Large intestine (tissue), 3 donors: ENCODE measurements at regions not wholly inside any gene's neighbourhood (a gene's known extent, or its start where the extent isn't known, plus 50 kb on each side); places are given as distances from the start of the nearest gene placed in this dataset.
"Not testable (repeated sequence)": the region's sequence is repeated elsewhere in the genome, so short reads cannot be mapped to it uniquely, and the experiment has no call there.

Experiments
- DNase-seq, 2 donors: peaks; one replicate each; pipeline versions ENCODE4 v3.0.0 to v3.0.0-alpha.2; 2013
- H3K27ac ChIP-seq: one replicate; pipeline ENCODE4 v1.5.1; 2013; ENCODE audit warnings: low read length
- H3K27me3 ChIP-seq: 2 replicates; pipeline ENCODE4 v1.6.1; 2013; ENCODE audit warnings: low read length; ENCODE audit not compliant: control insufficient read depth, insufficient read depth
- H3K36me3 ChIP-seq: 2 replicates; pipeline ENCODE4 v1.6.1; 2013; ENCODE audit warnings: low read length; ENCODE audit not compliant: control insufficient read depth, insufficient read depth
- H3K4me1 ChIP-seq: one replicate; pipeline ENCODE4 v1.6.1; 2013; ENCODE audit warnings: low read length; ENCODE audit not compliant: control insufficient read depth, insufficient read depth
- H3K4me3 ChIP-seq: one replicate; pipeline ENCODE4 v1.5.1; 2013; ENCODE audit warnings: low read length
- H3K9me3 ChIP-seq: one replicate; pipeline ENCODE4 v1.6.1; 2013; ENCODE audit warnings: mild to moderate bottlenecking, low read depth, low read length, moderate library complexity; ENCODE audit not compliant: control insufficient read depth
- WGBS: methylation state at CpG from one replicate; pipeline ENCODE4 v1.1.5; 2013; ENCODE audit warnings: low lambda C conversion rate; ENCODE audit not compliant: insufficient coverage; 5-methylcytosine and 5-hydroxymethylcytosine counted together

- no peak for DNase-seq
- H3K36me3 ChIP-seq: no peaks in the 10 kb centered on the region
- H3K27ac ChIP-seq: no peak overlapping the region
- 100% methylated on average over 3 of the region's 6 CpGs for WGBS
- H3K4me1 ChIP-seq: no peaks in the 10 kb centered on the region
- no peak overlapping the region for H3K4me3 ChIP-seq
- H3K27me3 ChIP-seq: no peaks in the 10 kb centered on the region
- H3K9me3 ChIP-seq: no peaks in the 10 kb centered on the region
These were observed 113.1 kb upstream of the G2E3 start for GRCh38 chr14:30445852-30446251.

DNA sequence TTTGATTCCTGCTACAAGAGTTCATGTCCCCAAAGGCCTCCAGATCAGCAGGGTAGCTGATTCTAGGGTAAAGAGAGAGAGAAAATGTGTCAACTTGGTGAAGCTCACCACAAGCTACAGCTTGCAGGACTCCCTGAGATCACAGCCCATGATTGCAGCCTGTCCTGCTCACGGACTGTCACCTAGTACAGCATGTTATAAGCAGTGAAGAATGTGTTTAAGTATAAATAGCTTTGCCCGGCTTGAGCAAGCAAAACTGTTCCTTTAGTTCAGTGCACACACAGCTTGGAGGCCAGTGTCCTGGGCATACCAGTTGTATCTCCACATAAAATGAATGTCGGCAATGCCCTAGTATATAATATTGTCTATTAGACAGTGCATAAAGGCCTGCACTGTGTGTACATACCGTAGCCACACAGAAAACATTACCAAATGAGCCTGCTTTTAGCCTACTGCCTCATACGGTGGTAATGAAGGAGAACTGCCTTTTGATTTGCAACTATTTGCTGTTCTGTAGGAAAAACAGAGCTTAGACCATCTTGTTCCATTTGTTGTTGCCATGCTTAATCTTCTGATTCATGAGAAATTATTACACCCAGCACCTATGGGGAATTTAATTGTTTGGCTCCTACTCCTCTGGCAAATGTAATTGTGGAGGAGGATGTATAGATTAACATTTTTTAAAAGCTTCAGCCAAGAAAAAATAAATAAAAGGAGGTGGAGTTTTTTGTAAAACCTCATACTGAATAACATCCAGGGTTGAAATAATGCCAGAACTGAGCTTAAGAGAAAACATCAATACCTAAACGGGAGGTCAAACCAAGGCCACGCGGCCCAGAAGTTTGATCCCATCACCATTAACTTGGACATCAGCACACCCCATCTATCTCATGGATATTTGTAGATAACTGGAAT lies 108.1 kb upstream of the G2E3 start:
- H3K27ac ChIP-seq: no peak overlapping the region
- no peaks in the 10 kb centered on the region for H3K36me3 ChIP-seq
- H3K27me3 ChIP-seq: no peaks in the 10 kb centered on the region
- no CpG with 5 or more reads among the region's 8 CpGs for WGBS
- DNase-seq: no peak
- no peak overlapping the region for H3K4me3 ChIP-seq
- H3K4me1 ChIP-seq: no peaks in the 10 kb centered on the region
- no peaks in the 10 kb centered on the region for H3K9me3 ChIP-seq

DNA sequence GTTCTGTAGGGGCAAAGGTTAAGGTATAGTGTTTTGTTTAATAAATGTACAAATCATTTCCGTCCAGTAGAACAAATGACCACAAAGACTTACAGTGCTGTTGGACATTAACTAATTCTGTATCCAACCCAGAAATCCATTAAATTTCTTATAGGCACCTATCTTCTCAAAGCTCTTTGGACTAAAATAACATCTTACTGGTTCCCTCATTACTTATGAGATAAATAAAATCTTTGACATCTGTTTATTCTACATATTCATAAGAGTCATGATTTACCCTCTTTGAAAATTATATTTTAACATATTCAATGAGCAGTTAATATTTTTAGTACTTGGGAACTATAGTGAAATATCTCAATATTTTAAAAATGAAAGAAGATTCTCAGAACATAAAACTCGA lies 102.7 kb upstream of the G2E3 start:
- Histone ChIP-seq H3K27me3 (no peaks in the 10 kb centered on the region), H3K36me3 (no peaks in the 10 kb centered on the region), H3K4me3 (no peak overlapping the region), H3K27ac (no peak overlapping the region), H3K9me3 (no peaks in the 10 kb centered on the region), H3K4me1 (no peaks in the 10 kb centered on the region)
- no peak for DNase-seq
- 90% methylated on average over 1 of the region's 2 CpGs for WGBS

GRCh38 chr14:30462358-30462757 lies 96.6 kb upstream of the G2E3 start:
- 71% methylated on average over 1 of the region's 3 CpGs for WGBS
- H3K27ac ChIP-seq: no peak overlapping the region

DNA sequence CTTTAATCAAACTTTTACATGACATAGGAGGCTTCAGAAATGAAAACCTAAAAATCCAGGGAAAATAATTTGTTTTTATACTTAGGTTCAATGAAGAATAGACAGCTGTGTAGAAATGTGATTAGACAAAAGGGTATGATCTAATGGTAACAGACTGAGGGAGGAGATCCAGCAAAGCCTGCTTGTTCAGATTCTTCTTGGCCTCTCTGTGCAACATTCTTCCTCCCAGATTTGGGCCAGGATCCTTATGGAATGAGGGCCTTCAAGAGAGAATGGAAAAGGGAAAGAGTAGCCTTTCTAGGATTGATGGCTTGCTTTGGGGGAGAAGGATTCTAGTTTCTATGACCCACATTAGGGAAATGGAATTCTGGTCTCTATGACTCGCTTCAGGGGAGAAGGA lies 94.5 kb upstream of the G2E3 start:
- DNase-seq: no peak
- Histone ChIP-seq H3K9me3 (no peaks in the 10 kb centered on the region), H3K36me3 (no peaks in the 10 kb centered on the region), H3K4me1 (no peaks in the 10 kb centered on the region), H3K27ac (no peak overlapping the region), H3K4me3 (no peak overlapping the region), H3K27me3 (no peaks in the 10 kb centered on the region)
- no CpG with 5 or more reads among the region's 1 CpG for WGBS

More at GRCh38 chr14:30462358-30462757, 96.6 kb upstream of the G2E3 start:
- no peak for DNase-seq
- Histone ChIP-seq H3K36me3 (no peaks in the 10 kb centered on the region), H3K9me3 (no peaks in the 10 kb centered on the region), H3K4me1 (no peaks in the 10 kb centered on the region), H3K27me3 (no peaks in the 10 kb centered on the region), H3K4me3 (no peak overlapping the region)

- Histone ChIP-seq H3K4me3 (no peak overlapping the region), H3K9me3 (no peaks in the 10 kb centered on the region), H3K36me3 (no peaks in the 10 kb centered on the region), H3K27ac (no peak overlapping the region), H3K4me1 (no peaks in the 10 kb centered on the region), H3K27me3 (no peaks in the 10 kb centered on the region)
- WGBS: 100% methylated on average over 1 of the region's 4 CpGs
- no peak for DNase-seq
These were observed 90.6 kb upstream of the G2E3 start for GRCh38 chr14:30468354-30468753.

DNA sequence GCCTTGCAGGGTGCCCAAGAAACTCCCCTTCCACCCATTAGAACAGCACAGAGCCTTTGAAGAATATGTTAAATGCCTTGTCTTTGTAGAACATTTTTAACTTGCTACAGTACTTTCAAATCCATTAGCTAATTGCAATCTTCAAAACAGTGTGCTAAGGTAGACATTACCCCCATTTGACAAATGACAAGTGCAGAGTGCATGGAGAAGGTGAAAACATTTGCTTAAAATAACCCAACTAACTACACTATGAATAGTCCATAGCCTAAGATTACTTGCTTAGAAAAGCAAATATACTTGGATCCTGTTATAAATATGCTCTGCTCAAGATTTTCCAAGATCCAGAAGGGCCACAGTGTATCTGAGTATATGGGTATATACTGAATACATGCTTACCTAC lies 87.0 kb upstream of the G2E3 start:
- no peaks in the 10 kb centered on the region for H3K36me3 ChIP-seq
- DNase-seq: no peak
- H3K4me1 ChIP-seq: no peaks in the 10 kb centered on the region
- no peaks in the 10 kb centered on the region for H3K9me3 ChIP-seq
- no peak overlapping the region for H3K27ac ChIP-seq
- H3K27me3 ChIP-seq: no peaks in the 10 kb centered on the region
- no peak overlapping the region for H3K4me3 ChIP-seq

DNA sequence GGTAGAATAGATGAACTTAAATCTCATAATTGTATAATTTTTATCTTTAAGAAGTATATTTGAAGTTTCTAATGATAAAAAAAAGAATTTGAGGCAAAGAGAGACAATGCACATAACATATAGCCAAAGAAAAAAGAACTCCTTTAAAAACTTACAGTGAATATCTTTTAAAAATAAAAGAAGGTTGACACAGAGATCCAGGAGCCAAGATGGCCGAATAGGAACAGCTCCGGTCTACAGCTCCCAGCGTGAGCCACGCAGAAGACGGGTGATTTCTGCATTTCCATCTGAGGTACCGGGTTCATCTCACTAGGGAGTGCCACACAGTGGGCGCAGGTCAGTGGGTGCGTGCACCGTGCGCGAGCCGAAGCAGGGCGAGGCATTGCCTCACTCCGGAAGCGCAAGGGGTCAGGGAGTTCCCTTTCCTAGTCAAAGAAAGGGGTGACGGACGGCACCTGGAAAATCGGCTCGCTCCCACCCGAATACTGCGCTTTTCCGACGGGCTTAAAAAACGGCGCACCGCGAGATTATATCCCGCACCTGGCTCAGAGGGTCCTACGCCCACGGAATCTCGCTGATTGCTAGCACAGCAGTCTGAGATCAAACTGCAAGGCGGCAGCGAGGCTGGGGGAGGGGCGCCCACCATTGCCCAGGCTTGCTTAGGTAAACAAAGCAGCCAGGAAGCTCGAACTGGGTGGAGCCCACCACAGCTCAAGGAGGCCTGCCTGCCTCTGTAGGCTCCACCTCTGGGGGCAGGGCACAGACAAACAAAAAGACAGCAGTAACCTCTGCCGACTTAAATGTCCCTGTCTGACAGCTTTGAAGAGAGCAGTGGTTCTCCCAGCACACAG lies 84.9 kb upstream of the G2E3 start:
- DNase-seq, H3K36me3 ChIP-seq, H3K4me1 ChIP-seq, H3K27ac ChIP-seq, H3K4me3 ChIP-seq, H3K27me3 ChIP-seq, H3K9me3 ChIP-seq: not testable (repeated sequence)
- no CpG with 5 or more reads among the region's 36 CpGs for WGBS

DNA sequence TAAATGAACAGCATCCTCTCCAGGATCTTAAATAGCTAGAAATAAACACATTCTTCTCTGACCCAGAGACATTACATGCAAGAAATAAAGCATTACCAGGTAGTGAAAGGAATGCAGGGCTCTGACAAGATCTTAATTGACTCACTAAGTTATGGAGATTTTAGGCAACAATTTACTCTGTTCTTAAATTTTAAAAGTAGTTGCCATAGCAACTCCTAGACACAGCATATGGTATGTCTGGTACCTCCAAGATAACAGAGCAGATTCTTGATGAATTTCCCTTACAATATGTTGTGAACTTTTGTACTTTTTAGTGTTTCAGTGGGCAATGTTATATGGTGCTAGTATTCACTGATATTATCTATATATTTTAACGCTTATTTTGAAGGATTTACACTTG lies 76.7 kb upstream of the G2E3 start:
- no peaks in the 10 kb centered on the region for H3K36me3 ChIP-seq
- WGBS: no CpG with 5 or more reads among the region's 1 CpG
- no peaks in the 10 kb centered on the region for H3K27me3 ChIP-seq
- no peaks in the 10 kb centered on the region for H3K4me1 ChIP-seq
- DNase-seq: no peak
- H3K9me3 ChIP-seq: no peaks in the 10 kb centered on the region
- H3K27ac ChIP-seq: no peak overlapping the region
- H3K4me3 ChIP-seq: no peak overlapping the region

DNA sequence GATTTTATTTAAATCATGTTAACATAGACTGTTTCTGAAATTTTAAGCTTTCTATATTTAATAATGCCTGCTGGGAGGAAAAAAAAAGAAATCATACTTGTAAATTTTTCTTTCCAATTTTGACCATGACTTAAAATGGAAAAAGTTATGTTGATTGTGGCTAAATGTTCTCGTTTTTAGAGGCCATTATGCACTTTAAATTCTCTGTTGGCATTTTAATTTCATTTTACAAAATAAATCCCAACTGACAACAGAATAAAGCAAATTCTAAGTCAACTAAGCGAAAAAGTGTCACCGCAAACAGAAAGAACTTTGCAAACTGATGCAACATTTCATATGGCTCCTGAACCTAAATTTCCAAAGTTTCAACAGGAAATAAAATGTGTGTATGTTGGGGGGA lies 74.8 kb upstream of the G2E3 start:
- no peaks in the 10 kb centered on the region for H3K27me3 ChIP-seq
- H3K4me3 ChIP-seq: no peak overlapping the region
- H3K4me1 ChIP-seq: no peaks in the 10 kb centered on the region
- 100% methylated on average over 1 of the region's 3 CpGs for WGBS
- no peak overlapping the region for H3K27ac ChIP-seq
- no peak for DNase-seq
- no peaks in the 10 kb centered on the region for H3K36me3 ChIP-seq
- H3K9me3 ChIP-seq: no peaks in the 10 kb centered on the region
